ENCODE measurements at regions not wholly inside any gene's neighbourhood (a gene's known extent, or its start where the extent isn't known, plus 50 kb on each side); places are given as distances from the start of the nearest gene placed in this dataset.

- DNase-seq (ENCODE audit: low read depth in 2 of 2) = no peak
Observed at GRCh38 chr13:33891196-33891742, 73.3 kb downstream of the RFC3 start.

GRCh38 chr13:33893559-33893958, 75.6 kb downstream of the RFC3 start:
- no peak for DNase-seq (ENCODE audit: low read depth in 2 of 2)

- DNase-seq (ENCODE audit: low read depth in 2 of 2) = no peak
Observed at GRCh38 chr13:33904431-33904830, 86.5 kb downstream of the RFC3 start.

GRCh38 chr13:33908116-33908515, 90.2 kb downstream of the RFC3 start:
- no peak for DNase-seq (ENCODE audit: low read depth in 2 of 2)

- no peak for DNase-seq (ENCODE audit: low read depth in 2 of 2)
Observed at GRCh38 chr13:33910255-33910654, 92.3 kb downstream of the RFC3 start.

- DNase-seq (ENCODE audit: low read depth in 2 of 2) = no peak
Observed at GRCh38 chr13:33911521-33911920, 93.6 kb downstream of the RFC3 start.

GRCh38 chr13:33913829-33914228, 95.9 kb downstream of the RFC3 start:
- no peak for DNase-seq (ENCODE audit: low read depth in 2 of 2)

- DNase-seq (ENCODE audit: low read depth in 2 of 2) = no peak
Observed at GRCh38 chr13:33917190-33917589, 99.2 kb downstream of the RFC3 start.

- DNase-seq (ENCODE audit: low read depth in 2 of 2) = no peak
Observed at GRCh38 chr13:33918199-33918932, 100.4 kb downstream of the RFC3 start.

GRCh38 chr13:33919120-33919519, 101.2 kb downstream of the RFC3 start:
- no peak for DNase-seq (ENCODE audit: low read depth in 2 of 2)

GRCh38 chr13:33925563-33925962, 107.6 kb downstream of the RFC3 start:
- no peak for DNase-seq (ENCODE audit: low read depth in 2 of 2)

GRCh38 chr13:33927315-33927714, 109.4 kb downstream of the RFC3 start:
- no peak for DNase-seq (ENCODE audit: low read depth in 2 of 2)

GRCh38 chr13:33931397-33932311, 113.7 kb downstream of the RFC3 start:
- no peak for DNase-seq (ENCODE audit: low read depth in 2 of 2)

- DNase-seq (ENCODE audit: low read depth in 2 of 2) = no peak
Observed at GRCh38 chr13:33932769-33933406, 114.9 kb downstream of the RFC3 start.

GRCh38 chr13:33933810-33934209, 115.9 kb downstream of the RFC3 start:
- DNase-seq (ENCODE audit: low read depth in 2 of 2) = no peak

GRCh38 chr13:33934343-33934742, 116.4 kb downstream of the RFC3 start:
- no peak for DNase-seq (ENCODE audit: low read depth in 2 of 2)

- no peak for DNase-seq (ENCODE audit: low read depth in 2 of 2)
Observed at GRCh38 chr13:33934951-33935371, 117.0 kb downstream of the RFC3 start.

GRCh38 chr13:33935969-33936368, 118.0 kb downstream of the RFC3 start:
- DNase-seq (ENCODE audit: low read depth in 2 of 2) = no peak

- DNase-seq (ENCODE audit: low read depth in 2 of 2) = no peak
Observed at GRCh38 chr13:33937373-33938098, 119.6 kb downstream of the RFC3 start.

- DNase-seq (ENCODE audit: low read depth in 2 of 2) = no peak
Observed at GRCh38 chr13:33940256-33940655, 122.3 kb downstream of the RFC3 start.

- DNase-seq (ENCODE audit: low read depth in 2 of 2) = no peak
Observed at GRCh38 chr13:33940898-33941297, 122.9 kb downstream of the RFC3 start.

Measured in stimulated activated CD4-positive, alpha-beta T cell treated with anti-CD3 and anti-CD28 coated beads, Interleukin-1b, Interleukin-23, amount 100 ng/mL, for 1 hour (primary cell).